HepG2 (cell line): ENCODE measurements at regions not wholly inside any gene's neighbourhood (a gene's known extent, or its start where the extent isn't known, plus 50 kb on each side); places are given as distances from the start of the nearest gene placed in this dataset.

Experiments
- ARID2 ChIP-seq: sonication (generic); formaldehyde crosslinking; IDR thresholded peaks from 2 replicates; pipeline ENCODE4 v1.8.1; 2022; ENCODE audit warnings: mild to moderate bottlenecking, missing genetic modification reagents, borderline replicate concordance
- BRCA1 ChIP-seq: sonication (generic); formaldehyde crosslinking; IDR thresholded peaks from 2 replicates; pipeline ENCODE4 v1.4.0; 2020; ENCODE audit warnings: missing genetic modification reagents
- BRD4 ChIP-seq: sonication (generic); formaldehyde crosslinking; IDR thresholded peaks from 2 replicates; pipeline ENCODE4 v1.4.0; 2020; ENCODE audit warnings: missing genetic modification reagents
- CHCHD3 ChIP-seq: sonication (generic); formaldehyde crosslinking; IDR thresholded peaks from 2 replicates; pipeline ENCODE4 v1.8.0; 2022; ENCODE audit warnings: mild to moderate bottlenecking, missing genetic modification reagents, moderate library complexity
- DR1 ChIP-seq: sonication (generic); formaldehyde crosslinking; IDR thresholded peaks from 2 replicates; pipeline ENCODE4 v1.8.0; 2021; ENCODE audit warnings: mild to moderate bottlenecking, missing genetic modification reagents, inconsistent platforms
- FOSL1 ChIP-seq: sonication (generic); formaldehyde crosslinking; IDR thresholded peaks from 2 replicates; pipeline ENCODE4 v1.9.0; 2021; ENCODE audit warnings: missing genetic modification reagents, borderline replicate concordance
- HDAC2 ChIP-seq: sonication (generic); formaldehyde crosslinking; IDR thresholded peaks from 2 replicates; pipeline ENCODE4 v1.4.0; 2020; ENCODE audit warnings: missing genetic modification reagents
- HMGA1 ChIP-seq: sonication (generic); formaldehyde crosslinking; conservative IDR thresholded peaks from 2 replicates; pipeline ENCODE4 v1.4.0; 2020; ENCODE audit warnings: missing genetic modification reagents
- HOXA3 ChIP-seq: sonication (generic); formaldehyde crosslinking; IDR thresholded peaks from 2 replicates; pipeline ENCODE4 v1.5.0; 2020; ENCODE audit warnings: missing genetic modification reagents
- HOXD1 ChIP-seq: sonication (generic); formaldehyde crosslinking; IDR thresholded peaks from 2 replicates; pipeline ENCODE4 v1.5.0; 2020; ENCODE audit warnings: missing genetic modification reagents
- KLF16 ChIP-seq, 2 experiments: sonication (generic) in 1 of 2; formaldehyde crosslinking in 1 of 2; IDR thresholded peaks; 2 replicates each; pipeline versions ENCODE4 v1.6.1 to v1.8.0; 2016 to 2023; ENCODE audit warnings: missing genetic modification reagents in 2 of 2, missing compliant biosample characterization in 1 of 2
- MED1 ChIP-seq: sonication (generic); formaldehyde crosslinking; IDR thresholded peaks from 2 replicates; pipeline ENCODE4 v1.4.0; 2020; ENCODE audit warnings: missing genetic modification reagents
- MED8 ChIP-seq: sonication (generic); formaldehyde crosslinking; IDR thresholded peaks from 2 replicates; pipeline ENCODE4 v1.8.1; 2023; ENCODE audit warnings: mild to moderate bottlenecking, missing genetic modification reagents; ENCODE audit not compliant: insufficient replicate concordance
- MIXL1 ChIP-seq: IDR thresholded peaks from 2 replicates; pipeline ENCODE4 v1.6.1; 2016
- RORA ChIP-seq: sonication (generic); formaldehyde crosslinking; IDR thresholded peaks from 2 replicates; pipeline ENCODE4 v1.5.0; 2020; ENCODE audit warnings: mild to moderate bottlenecking, missing genetic modification reagents, moderate library complexity
- TCF7 ChIP-seq: sonication (generic); IDR thresholded peaks from 2 replicates; pipeline ENCODE4 v1.6.1; 2016; ENCODE audit warnings: antibody characterized with exemption, low read depth
- TEAD3 ChIP-seq: optimal IDR thresholded peaks from 2 replicates; pipeline ENCODE3; 2016; ENCODE audit warnings: borderline replicate concordance
- ZFP36L2 ChIP-seq: sonication (generic); formaldehyde crosslinking; IDR thresholded peaks from 2 replicates; pipeline ENCODE4 v1.4.0; 2020; ENCODE audit warnings: missing genetic modification reagents
- ZNF20 ChIP-seq: sonication (generic); formaldehyde crosslinking; IDR thresholded peaks from 2 replicates; pipeline ENCODE4 v1.4.0; 2020; ENCODE audit warnings: mild to moderate bottlenecking, moderate library complexity, missing genetic modification reagents
- ZNF276 ChIP-seq: sonication (generic); formaldehyde crosslinking; IDR thresholded peaks from 2 replicates; pipeline ENCODE4 v1.4.0; 2020; ENCODE audit warnings: mild to moderate bottlenecking, low read depth, missing genetic modification reagents
- ZNF430 ChIP-seq: sonication (generic); formaldehyde crosslinking; IDR thresholded peaks from 2 replicates; pipeline ENCODE4 v1.9.0; 2021; ENCODE audit warnings: mild to moderate bottlenecking, missing genetic modification reagents
- ZNF558 ChIP-seq: sonication (generic); formaldehyde crosslinking; IDR thresholded peaks from 2 replicates; pipeline ENCODE4 v1.9.0; 2022; ENCODE audit warnings: mild to moderate bottlenecking, missing genetic modification reagents, borderline replicate concordance
- ZNF576 ChIP-seq: sonication (generic); formaldehyde crosslinking; IDR thresholded peaks from 2 replicates; pipeline ENCODE4 v1.4.0; 2020; ENCODE audit warnings: mild to moderate bottlenecking, missing genetic modification reagents
- ZNF710 ChIP-seq: sonication (generic); formaldehyde crosslinking; IDR thresholded peaks from 2 replicates; pipeline ENCODE4 v1.5.0; 2020; ENCODE audit warnings: mild to moderate bottlenecking, missing genetic modification reagents, borderline replicate concordance
- ZSCAN12 ChIP-seq: sonication (generic); formaldehyde crosslinking; IDR thresholded peaks from 2 replicates; pipeline ENCODE4 v1.9.0; 2021; ENCODE audit warnings: mild to moderate bottlenecking, missing genetic modification reagents
- TF ChIP-seq, protein P1 (sequence below): IDR thresholded peaks from 2 replicates; pipeline ENCODE4 v1.6.1; 2018; ENCODE audit warnings: missing genetic modification reagents

DNA sequence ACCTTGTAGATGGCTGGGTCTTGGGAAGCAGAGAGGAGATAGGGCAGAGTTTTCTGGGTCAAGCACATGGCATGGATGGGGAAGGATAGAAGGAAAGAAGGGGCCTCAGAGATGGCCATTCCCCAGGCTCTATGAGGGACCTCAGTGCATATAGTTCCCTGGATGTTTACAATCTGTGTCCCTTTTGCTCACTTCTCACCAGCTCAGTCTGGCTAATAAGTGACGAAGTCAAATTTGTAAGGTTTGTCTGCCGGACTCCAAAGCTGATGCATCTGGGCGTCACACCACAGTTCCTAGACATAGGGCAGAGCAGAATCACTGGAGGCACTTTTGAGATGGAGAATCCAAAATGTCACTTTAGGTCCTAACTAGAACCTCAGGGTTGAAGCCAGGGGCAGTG, 416.4 kb upstream of the PROX1 start (continued):
- 0 out of 2 replicates have a peak, but pooled peaks have one; percentile 57 for TF ChIP-seq ZNF710 (CRISPR knock-in tag)
- no peak for TF ChIP-seq CHCHD3 (CRISPR knock-in tag)
- no peak for TF ChIP-seq ZNF576 (CRISPR knock-in tag)
- 0 out of 2 replicates have a peak, but pooled peaks have one; percentile 16 for TF ChIP-seq TCF7
- TF ChIP-seq ARID2 (CRISPR knock-in tag): no peak
- TF ChIP-seq ZFP36L2 (CRISPR knock-in tag): no peak
- TF ChIP-seq BRCA1 (CRISPR knock-in tag): no peak
- no peak for TF ChIP-seq ZNF558 (CRISPR knock-in tag)
- TF ChIP-seq MED1 (CRISPR knock-in tag): peak; percentile 65
- no peak for TF ChIP-seq MED8 (CRISPR knock-in tag)
- no peak for TF ChIP-seq HMGA1 (CRISPR knock-in tag)
- TF ChIP-seq ZSCAN12: no peak
- no peak for TF ChIP-seq ZNF20 (CRISPR knock-in tag)
- 0 out of 2 replicates have a peak, but pooled peaks have one; percentile 18 for TF ChIP-seq MIXL1 (CRISPR knock-in tag)
- no peak for TF ChIP-seq HOXD1 (CRISPR knock-in tag)
- TF ChIP-seq HDAC2 (CRISPR knock-in tag): no peak; the same call in 1 of the 2 replicates
- 0 out of 4 replicates have a peak, but pooled peaks of 1 of the 2 experiments have one; percentile 32 for TF ChIP-seq KLF16 (CRISPR knock-in tag; IDR thresholded peaks at IDR 0.05)
- TF ChIP-seq TEAD3 (CRISPR knock-in tag): peak; percentile 18
- peak; percentile 50; the same call in 1 of the 2 replicates for TF ChIP-seq HOXA3 (CRISPR knock-in tag)
- TF ChIP-seq DR1: 0 out of 2 replicates have a peak, but pooled peaks have one; percentile 22
- no peak for TF ChIP-seq RORA (CRISPR knock-in tag)
- TF ChIP-seq BRD4 (CRISPR knock-in tag): peak; percentile 32
- 0 out of 2 replicates have a peak, but pooled peaks have one; percentile 24 for TF ChIP-seq ZNF276 (CRISPR knock-in tag)
- TF ChIP-seq FOSL1 (CRISPR knock-in tag): no peak
- no peak for TF ChIP-seq ZNF430
- TF ChIP-seq, protein P1, sequence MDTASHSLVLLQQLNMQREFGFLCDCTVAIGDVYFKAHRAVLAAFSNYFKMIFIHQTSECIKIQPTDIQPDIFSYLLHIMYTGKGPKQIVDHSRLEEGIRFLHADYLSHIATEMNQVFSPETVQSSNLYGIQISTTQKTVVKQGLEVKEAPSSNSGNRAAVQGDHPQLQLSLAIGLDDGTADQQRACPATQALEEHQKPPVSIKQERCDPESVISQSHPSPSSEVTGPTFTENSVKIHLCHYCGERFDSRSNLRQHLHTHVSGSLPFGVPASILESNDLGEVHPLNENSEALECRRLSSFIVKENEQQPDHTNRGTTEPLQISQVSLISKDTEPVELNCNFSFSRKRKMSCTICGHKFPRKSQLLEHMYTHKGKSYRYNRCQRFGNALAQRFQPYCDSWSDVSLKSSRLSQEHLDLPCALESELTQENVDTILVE (CRISPR knock-in tag): no peak
